GM12878 (cell line): ENCODE measurements at regions not wholly inside any gene's neighbourhood (a gene's known extent, or its start where the extent isn't known, plus 50 kb on each side); places are given as distances from the start of the nearest gene placed in this dataset.

ENCODE experiments used
- ATAC-seq: fragments of 200-7000 bp; cut with Tn5 transposase; 3 replicates; pipeline ENCODE4 v1.9.1; 2020; ENCODE audit warnings: mild to moderate bottlenecking, moderate library complexity
- BruUV-seq: library from RNA; stranded (reverse); fragments of 400-500 nt; replicated peaks from 2 replicates; lab custom pipeline; 2021; lab: Mats Ljungman, UMichigan
- CTCF ChIA-PET: fragments of 300-600 bp; sonication (Branson Sonifier 250); formaldehyde crosslinking; extraction: SDS; loops from one replicate; lab custom pipeline; 2021; ENCODE audit warnings: inconsistent platforms; lab: Yijun Ruan, JAX
- POLR2A ChIA-PET: fragments of 350-600 bp; formaldehyde crosslinking; extraction: SDS; loops from one replicate; lab custom pipeline; 2021; ENCODE audit warnings: inconsistent platforms; lab: Charles Lee
- RAD21 ChIA-PET: fragments of 300-600 bp; sonication (Branson Sonifier 250); formaldehyde crosslinking; loops from one replicate; lab custom pipeline; 2023; ENCODE audit warnings: antibody characterized with exemption; ENCODE audit not compliant: unreplicated experiment; lab: Charles Lee
- SMC1A ChIA-PET: fragments of 300-600 bp; sonication (Branson Sonifier 250); formaldehyde crosslinking; loops from one replicate; lab custom pipeline; 2023; ENCODE audit not compliant: unreplicated experiment, uncharacterized antibody; lab: Charles Lee
- DNase-seq: peaks from one replicate; pipeline ENCODE4 v3.0.0-alpha.2; 2011; ENCODE audit warnings: low read depth, low spot score
- FAIRE-seq: peaks from 3 replicates; lab custom pipeline; 2011; peaks lifted over from hg19 to GRCh38; lab: Jason Lieb, UNC
- H2AFZ ChIP-seq: 2 replicates; pipeline ENCODE4 v1.6.0; 2011; ENCODE audit warnings: low read depth, low read length, control low read depth; ENCODE audit not compliant: control insufficient read depth
- H3K27ac ChIP-seq: 2 replicates; pipeline ENCODE4 v1.5.1; 2011; ENCODE audit warnings: control low read depth; ENCODE audit not compliant: control insufficient read depth, insufficient read depth
- H3K27me3 ChIP-seq, 2 experiments: replicated peaks in 1 of 2; 2 replicates each; pipeline versions ENCODE4 v1.6.0 to v1.6.1; 2011; ENCODE audit warnings: low read length in 1 of 2; ENCODE audit not compliant: control insufficient read depth in 2 of 2, insufficient read depth in 2 of 2
- H3K36me3 ChIP-seq, 2 experiments: 2 replicates each; pipeline ENCODE4 v1.5.1; 2011; ENCODE audit warnings: low read length in 1 of 2; ENCODE audit not compliant: control insufficient read depth in 2 of 2, insufficient read depth in 2 of 2
- H3K4me1 ChIP-seq: 2 replicates; pipeline ENCODE4 v1.6.1; 2011; ENCODE audit warnings: mild to moderate bottlenecking, low read length, moderate library complexity, mixed read lengths; ENCODE audit not compliant: control insufficient read depth, insufficient read depth
- H3K4me2 ChIP-seq: 2 replicates; pipeline ENCODE4 v1.6.0; 2011; ENCODE audit warnings: control low read depth; ENCODE audit not compliant: control insufficient read depth, insufficient read depth
- H3K4me3 ChIP-seq: fragments of 200-600 bp; sonication (generic); 2 replicates; pipeline ENCODE4 v1.5.1; 2016
- H3K79me2 ChIP-seq: 2 replicates; pipeline ENCODE4 v1.6.0; 2011; ENCODE audit warnings: low read length; ENCODE audit not compliant: control insufficient read depth, insufficient read depth
- H3K9ac ChIP-seq: 2 replicates; pipeline ENCODE4 v1.8.0; 2011; ENCODE audit warnings: low read length, control low read depth, mixed read lengths; ENCODE audit not compliant: control insufficient read depth, insufficient read depth
- H3K9me3 ChIP-seq: replicated peaks from 3 replicates; pipeline ENCODE4 v1.5.1; 2011; ENCODE audit warnings: mild to moderate bottlenecking, low read length; ENCODE audit not compliant: control insufficient read depth, insufficient read depth
- H4K20me1 ChIP-seq: 2 replicates; pipeline ENCODE4 v1.6.0; 2011; ENCODE audit not compliant: control insufficient read depth, insufficient read depth
- BCL3 ChIP-seq: IDR thresholded peaks from 2 replicates; pipeline ENCODE4 v1.6.1; 2011; ENCODE audit warnings: borderline replicate concordance, low read depth, mild to moderate bottlenecking, moderate library complexity, low read length; ENCODE audit not compliant: insufficient read depth, poor library complexity, severe bottlenecking
- CEBPZ ChIP-seq: fragments of 150-350 bp; IDR thresholded peaks from 2 replicates; pipeline ENCODE4 v1.6.1; 2016; ENCODE audit warnings: low read depth, low read length
- EED ChIP-seq: sonication (generic); IDR thresholded peaks from 2 replicates; pipeline ENCODE4 v1.6.1; 2016; ENCODE audit warnings: antibody characterized with exemption, low read depth
- ELK1 ChIP-seq: IDR thresholded peaks from 2 replicates; pipeline ENCODE4 v1.6.1; 2012; ENCODE audit warnings: low read depth, low read length, improper control_type of control experiment
- MYB ChIP-seq: fragments of 150-350 bp; IDR thresholded peaks from 2 replicates; pipeline ENCODE4 v1.6.1; 2014; ENCODE audit warnings: mild to moderate bottlenecking, low read depth, low read length, borderline replicate concordance
- SMAD5 ChIP-seq: IDR thresholded peaks from 2 replicates; pipeline ENCODE4 v1.6.1; 2016; ENCODE audit warnings: antibody characterized with exemption, low read depth
- USF2 ChIP-seq: IDR thresholded peaks from 2 replicates; pipeline ENCODE4 v1.6.1; 2011; ENCODE audit warnings: low read depth, low read length, improper control_type of control experiment, borderline replicate concordance
- ZNF622 ChIP-seq: fragments of 450-650 bp; IDR thresholded peaks from 2 replicates; pipeline ENCODE4 v1.6.1; 2017; ENCODE audit warnings: mild to moderate bottlenecking, inconsistent platforms
- WGBS: methylation state at CpG from one replicate; pipeline ENCODE4 v1.1.6; 2016; ENCODE audit warnings: low lambda C conversion rate; ENCODE audit not compliant: insufficient replicate concordance, insufficient coverage; ENCODE audit errors: missing lambda C conversion rate; 5-methylcytosine and 5-hydroxymethylcytosine counted together
- in situ Hi-C: fragments of 300-500 bp; cut with MboI; formaldehyde crosslinking; loops from 9 replicates; pipeline ENCODE4 v1.14.3; 2018; ENCODE audit warnings: mixed read lengths
- intact Hi-C: fragments of 100-400 bp; cut with micrococcal nuclease; formaldehyde crosslinking; loops from one replicate; pipeline ENCODE4 v1.14.2; 2022; ENCODE audit not compliant: unreplicated experiment

GRCh38 chr2:45209302-45209701 is 200.1 kb upstream of the SIX2 start (continued):
- TF ChIP-seq ELK1: no peak
- TF ChIP-seq, all 136 proteins: peak for 0

GRCh38 chr2:45207101-45207500 is 197.8 kb upstream of the SIX2 start:
- no peak overlapping the region for H3K4me2 ChIP-seq
- in situ Hi-C loops (no loop called here), intact Hi-C loops (no loop called here)
- POLR2A ChIA-PET: no interaction called here
- no peaks in the 10 kb centered on the region for H3K9me3 ChIP-seq
- no peak for ATAC-seq
- no peak overlapping the region for H3K27ac ChIP-seq
- H4K20me1 ChIP-seq: no peaks in the 10 kb centered on the region
- no peak overlapping the region for H3K9ac ChIP-seq
- FAIRE-seq: no peak
- SMC1A ChIA-PET: no interaction called here
- BruUV-seq: no TSS peak
- H3K79me2 ChIP-seq: no peaks in the 10 kb centered on the region
- H3K4me3 ChIP-seq: no peak overlapping the region
- CTCF ChIA-PET: no interaction called here
- H3K36me3 ChIP-seq: no peaks in the 10 kb centered on the region
- no peak overlapping the region for H2AFZ ChIP-seq
- 11% methylated on average over 4 of the region's 4 CpGs for WGBS
- no peak for TF ChIP-seq USF2
- no peak for TF ChIP-seq BCL3
- TF ChIP-seq SMAD5: no peak
- no peak for TF ChIP-seq CEBPZ
- no peak for TF ChIP-seq ZNF622
- TF ChIP-seq MYB: no peak
- no peak for TF ChIP-seq EED
- RAD21 ChIA-PET: no interaction called here
- H3K27me3 ChIP-seq: no peaks in the 10 kb centered on the region; a peak in 1 of 4 replicates
- no peak for DNase-seq
- no peaks in the 10 kb centered on the region for H3K4me1 ChIP-seq
